Neural cell (in vitro differentiated cells): ENCODE measurements at regions not wholly inside any gene's neighbourhood (a gene's known extent, or its start where the extent isn't known, plus 50 kb on each side); places are given as distances from the start of the nearest gene placed in this dataset.

Experiments
- H2AFZ ChIP-seq: fragments of 200-600, 300-800 bp; sonication (generic), shearing (Covaris generic); 2 replicates; pipeline ENCODE4 v1.6.0; 2014; ENCODE audit warnings: low read depth, mild to moderate bottlenecking, antibody characterized with exemption, low read length, moderate library complexity
- H3F3A ChIP-seq: fragments of 200-600 bp; shearing (Covaris generic); 2 replicates; pipeline ENCODE4 v1.6.1; 2016; ENCODE audit warnings: mild to moderate bottlenecking, moderate library complexity, mixed read lengths, antibody characterized with exemption, low read length; ENCODE audit not compliant: insufficient read depth, poor library complexity, severe bottlenecking
- H3K27ac ChIP-seq: fragments of 200-600, 300-800 bp; sonication (generic), shearing (Covaris generic); 2 replicates; pipeline ENCODE4 v1.5.1; 2014; ENCODE audit warnings: mild to moderate bottlenecking, low read length, moderate library complexity
- H3K27me3 ChIP-seq: fragments of 300-800, 200-600 bp; sonication (generic), shearing (Covaris generic); 2 replicates; pipeline ENCODE4 v1.6.0; 2014; ENCODE audit warnings: mild to moderate bottlenecking, low read depth, low read length, moderate library complexity; ENCODE audit not compliant: insufficient read depth
- H3K36me3 ChIP-seq: fragments of 300-800, 200-600 bp; sonication (generic), shearing (Covaris generic); 2 replicates; pipeline ENCODE4 v1.5.1; 2014; ENCODE audit warnings: mild to moderate bottlenecking, antibody characterized with exemption, low read length, moderate library complexity; ENCODE audit not compliant: insufficient read depth
- H3K4me2 ChIP-seq: fragments of 300-800, 200-600 bp; sonication (generic), shearing (Covaris generic); 2 replicates; pipeline ENCODE4 v1.6.0; 2014; ENCODE audit warnings: mild to moderate bottlenecking, low read length
- H3K4me3 ChIP-seq: fragments of 300-800, 200-600 bp; sonication (generic), shearing (Covaris generic); 2 replicates; pipeline ENCODE4 v1.5.1; 2014; ENCODE audit warnings: mild to moderate bottlenecking, low read length, moderate library complexity
- H3K79me2 ChIP-seq: fragments of 200-600 bp; shearing (Covaris generic); replicated peaks from 2 replicates; pipeline ENCODE4 v1.6.0; 2014; ENCODE audit warnings: mild to moderate bottlenecking, low read length, moderate library complexity; ENCODE audit not compliant: insufficient read depth
- H3K9ac ChIP-seq: fragments of 300-800, 200-600 bp; sonication (generic), shearing (Covaris generic); 2 replicates; pipeline ENCODE4 v1.6.1; 2016; ENCODE audit warnings: mild to moderate bottlenecking, low read length, mixed read lengths
- H3K9me2 ChIP-seq: fragments of 200-600 bp; shearing (Covaris generic); 2 replicates; pipeline ENCODE4 v1.6.1; 2016; ENCODE audit warnings: mild to moderate bottlenecking, low read length, mixed read lengths; ENCODE audit not compliant: insufficient read depth
- H3K9me3 ChIP-seq: fragments of 200-600, 300-800 bp; sonication (generic), shearing (Covaris generic); 2 replicates; pipeline ENCODE4 v1.6.1; 2016; ENCODE audit warnings: mild to moderate bottlenecking, mixed run types, low read length, moderate library complexity, mixed read lengths
- H4K20me1 ChIP-seq: fragments of 200-600 bp; shearing (Covaris generic); 2 replicates; pipeline ENCODE4 v1.6.1; 2016; ENCODE audit warnings: mild to moderate bottlenecking, mixed run types; ENCODE audit not compliant: insufficient read depth
- CTCF ChIP-seq: fragments of 450-650 bp; IDR thresholded peaks from 2 replicates; pipeline ENCODE4 v1.5.1; 2014; ENCODE audit warnings: antibody characterized with exemption, mild to moderate bottlenecking, moderate library complexity; ENCODE audit not compliant: poor library complexity, severe bottlenecking
- EP300 ChIP-seq: fragments of 450-650 bp; conservative IDR thresholded peaks from 2 replicates; pipeline ENCODE4 v1.6.1; 2014; ENCODE audit warnings: antibody characterized with exemption, mild to moderate bottlenecking, moderate library complexity; ENCODE audit not compliant: poor library complexity, severe bottlenecking
- EZH2 ChIP-seq: fragments of 200-600, 300-800 bp; shearing (Covaris generic), sonication (generic); IDR thresholded peaks from 2 replicates; pipeline ENCODE4 v1.6.1; 2014; ENCODE audit warnings: antibody characterized with exemption, low read length, borderline replicate concordance, mild to moderate bottlenecking; ENCODE audit not compliant: insufficient read depth, poor library complexity, severe bottlenecking
- MXI1 ChIP-seq: fragments of 450-650 bp; conservative IDR thresholded peaks from 2 replicates; pipeline ENCODE4 v1.6.1; 2014; ENCODE audit warnings: antibody characterized with exemption, mild to moderate bottlenecking; ENCODE audit not compliant: poor library complexity, severe bottlenecking
- POLR2AphosphoS5 ChIP-seq: IDR thresholded peaks from 2 replicates; pipeline ENCODE4 v1.6.1; 2012
- RAD21 ChIP-seq: fragments of 450-650 bp; conservative IDR thresholded peaks from 2 replicates; pipeline ENCODE4 v1.6.1; 2014; ENCODE audit warnings: antibody characterized with exemption, mild to moderate bottlenecking, moderate library complexity
- SMC3 ChIP-seq: fragments of 450-650 bp; conservative IDR thresholded peaks from 2 replicates; pipeline ENCODE4 v1.6.1; 2014; ENCODE audit warnings: antibody characterized with exemption, mild to moderate bottlenecking, moderate library complexity; ENCODE audit not compliant: poor library complexity
- TAF1 ChIP-seq: IDR thresholded peaks from 2 replicates; pipeline ENCODE4 v1.6.1; 2012; ENCODE audit warnings: low read depth
- TF ChIP-seq, protein P1 (sequence below): IDR thresholded peaks from 2 replicates; pipeline ENCODE4 v1.6.1; 2012; ENCODE audit warnings: borderline replicate concordance

DNA sequence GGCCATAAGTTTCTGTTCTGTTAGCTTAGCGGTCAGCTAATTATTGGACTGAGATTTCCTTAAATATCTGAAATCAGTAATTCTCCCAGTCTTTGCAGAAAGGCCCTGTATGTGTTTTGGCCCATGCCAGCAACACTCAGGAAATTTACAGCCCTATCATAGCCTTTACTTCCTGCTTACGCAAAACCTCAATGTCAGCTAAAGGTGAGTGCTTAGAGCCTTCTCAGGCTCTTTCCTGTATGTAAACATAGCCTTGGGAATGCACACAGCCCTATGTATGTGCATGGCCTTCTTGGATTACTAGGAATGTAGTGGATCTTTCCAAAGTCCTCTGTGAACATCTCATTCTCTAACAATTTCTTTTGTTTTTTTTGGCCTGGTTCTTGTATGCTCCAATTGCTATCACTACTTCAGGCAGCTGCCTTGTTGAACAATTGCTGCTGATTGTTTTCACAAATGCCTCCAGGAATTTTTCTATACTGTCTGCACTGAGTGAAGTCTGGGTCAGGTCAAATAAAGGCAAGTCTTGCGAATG lies 200.0 kb downstream of the PPP1R2C start:
- Histone ChIP-seq H3K4me3 (no peak overlapping the region), H3K9me3 (no peaks in the 10 kb centered on the region), H3K27me3 (no peaks in the 10 kb centered on the region), H3K79me2 (no peaks in the 10 kb centered on the region), H3K27ac (no peak overlapping the region), H3K36me3 (no peaks in the 10 kb centered on the region), H4K20me1 (no peaks in the 10 kb centered on the region), H3F3A (no peaks in the 10 kb centered on the region), H3K9ac (no peak overlapping the region), H3K9me2 (no peaks in the 10 kb centered on the region), H2AFZ (no peak overlapping the region), H3K4me2 (no peak overlapping the region)
- TF ChIP-seq EZH2 (no peak), EP300 (no peak), POLR2AphosphoS5 (no peak), SMC3 (no peak), CTCF (no peak), TAF1 (no peak)

DNA sequence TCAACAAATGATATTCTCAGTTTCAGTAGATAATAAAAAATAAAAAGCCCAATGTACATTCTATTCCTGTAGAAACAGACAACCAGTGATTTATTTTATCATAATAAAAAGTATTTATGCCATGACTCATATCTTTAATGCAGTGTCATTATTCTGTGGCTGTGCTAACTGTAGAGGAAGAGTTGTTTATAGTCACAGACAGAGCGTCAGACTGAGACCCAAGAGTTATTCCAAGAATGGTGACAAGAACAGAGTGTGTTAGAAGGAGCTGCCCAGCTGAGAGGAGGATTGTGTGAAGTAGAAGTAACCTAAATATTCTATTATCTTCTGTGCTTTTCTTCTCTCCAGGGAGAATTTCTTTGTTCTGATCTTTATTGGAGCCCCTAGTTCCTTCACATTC lies 210.7 kb downstream of the PPP1R2C start:
- no peak overlapping the region for H3K4me3 ChIP-seq
- no peaks in the 10 kb centered on the region for H4K20me1 ChIP-seq
- H3K27me3 ChIP-seq: no peaks in the 10 kb centered on the region
- H3K36me3 ChIP-seq: no peaks in the 10 kb centered on the region
- H3F3A ChIP-seq: no peaks in the 10 kb centered on the region
- no peak overlapping the region for H3K9ac ChIP-seq
- no peak overlapping the region for H3K4me2 ChIP-seq
- no peaks in the 10 kb centered on the region for H3K9me3 ChIP-seq
- no peaks in the 10 kb centered on the region for H3K9me2 ChIP-seq
- H3K79me2 ChIP-seq: no peaks in the 10 kb centered on the region
- H3K27ac ChIP-seq: no peak overlapping the region
- TF ChIP-seq EP300 (no peak), EZH2 (no peak), MXI1 (no peak), RAD21 (no peak), TAF1 (no peak), POLR2AphosphoS5 (no peak), CTCF (no peak), SMC3 (no peak)
- TF ChIP-seq, protein P1, sequence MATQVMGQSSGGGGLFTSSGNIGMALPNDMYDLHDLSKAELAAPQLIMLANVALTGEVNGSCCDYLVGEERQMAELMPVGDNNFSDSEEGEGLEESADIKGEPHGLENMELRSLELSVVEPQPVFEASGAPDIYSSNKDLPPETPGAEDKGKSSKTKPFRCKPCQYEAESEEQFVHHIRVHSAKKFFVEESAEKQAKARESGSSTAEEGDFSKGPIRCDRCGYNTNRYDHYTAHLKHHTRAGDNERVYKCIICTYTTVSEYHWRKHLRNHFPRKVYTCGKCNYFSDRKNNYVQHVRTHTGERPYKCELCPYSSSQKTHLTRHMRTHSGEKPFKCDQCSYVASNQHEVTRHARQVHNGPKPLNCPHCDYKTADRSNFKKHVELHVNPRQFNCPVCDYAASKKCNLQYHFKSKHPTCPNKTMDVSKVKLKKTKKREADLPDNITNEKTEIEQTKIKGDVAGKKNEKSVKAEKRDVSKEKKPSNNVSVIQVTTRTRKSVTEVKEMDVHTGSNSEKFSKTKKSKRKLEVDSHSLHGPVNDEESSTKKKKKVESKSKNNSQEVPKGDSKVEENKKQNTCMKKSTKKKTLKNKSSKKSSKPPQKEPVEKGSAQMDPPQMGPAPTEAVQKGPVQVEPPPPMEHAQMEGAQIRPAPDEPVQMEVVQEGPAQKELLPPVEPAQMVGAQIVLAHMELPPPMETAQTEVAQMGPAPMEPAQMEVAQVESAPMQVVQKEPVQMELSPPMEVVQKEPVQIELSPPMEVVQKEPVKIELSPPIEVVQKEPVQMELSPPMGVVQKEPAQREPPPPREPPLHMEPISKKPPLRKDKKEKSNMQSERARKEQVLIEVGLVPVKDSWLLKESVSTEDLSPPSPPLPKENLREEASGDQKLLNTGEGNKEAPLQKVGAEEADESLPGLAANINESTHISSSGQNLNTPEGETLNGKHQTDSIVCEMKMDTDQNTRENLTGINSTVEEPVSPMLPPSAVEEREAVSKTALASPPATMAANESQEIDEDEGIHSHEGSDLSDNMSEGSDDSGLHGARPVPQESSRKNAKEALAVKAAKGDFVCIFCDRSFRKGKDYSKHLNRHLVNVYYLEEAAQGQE: no peak
- no peak overlapping the region for H2AFZ ChIP-seq
